HL-60 (cell line): ENCODE measurements at regions not wholly inside any gene's neighbourhood (a gene's known extent, or its start where the extent isn't known, plus 50 kb on each side); places are given as distances from the start of the nearest gene placed in this dataset.

Experiments used
- DNase-seq, 2 experiments: peaks; one replicate each; pipeline ENCODE4 v3.0.0-alpha.2; 2010 to 2020; ENCODE audit warnings: low read depth in 1 of 2, low spot score in 1 of 2
- H3K27ac ChIP-seq: fragments of 250-450 bp; sonication (Bioruptor Pico); replicated peaks from 2 replicates; pipeline ENCODE4 v1.5.1; 2020; ENCODE audit warnings: mild to moderate bottlenecking, moderate library complexity
- H3K27me3 ChIP-seq: fragments of 250-450 bp; sonication (Bioruptor Pico); 2 replicates; pipeline ENCODE4 v1.5.1; 2021; ENCODE audit warnings: mild to moderate bottlenecking, moderate library complexity; ENCODE audit not compliant: insufficient read depth, poor library complexity, severe bottlenecking
- H3K4me3 ChIP-seq: replicated peaks from 2 replicates; pipeline ENCODE4 v1.5.1; 2011; ENCODE audit warnings: mild to moderate bottlenecking, control low read depth, low read length; ENCODE audit not compliant: insufficient read depth
- CTCF ChIP-seq: IDR thresholded peaks from one replicate; pipeline ENCODE4 v1.5.1; 2011; ENCODE audit warnings: low read length, control low read depth, inconsistent platforms; ENCODE audit not compliant: insufficient read depth
- GABPA ChIP-seq: IDR thresholded peaks from 2 replicates; pipeline ENCODE4 v1.6.1; 2012; ENCODE audit warnings: low read depth
- POLR2AphosphoS5 ChIP-seq: IDR thresholded peaks from 2 replicates; pipeline ENCODE4 v1.6.1; 2012; ENCODE audit warnings: low read depth
- REST ChIP-seq: IDR thresholded peaks from 2 replicates; pipeline ENCODE4 v1.6.1; 2012; ENCODE audit warnings: low read depth; ENCODE audit not compliant: insufficient replicate concordance
- SPI1 ChIP-seq: IDR thresholded peaks from 2 replicates; pipeline ENCODE4 v1.6.1; 2012; ENCODE audit warnings: low read depth, mild to moderate bottlenecking, borderline replicate concordance

GRCh38 chr2:101608408-101609310 is 88.8 kb upstream of the MAP4K4 start:
- TF ChIP-seq SPI1: no peak
- TF ChIP-seq POLR2AphosphoS5: no peak
- TF ChIP-seq REST: no peak
- TF ChIP-seq CTCF: no peak
- TF ChIP-seq GABPA: no peak
- no peak for DNase-seq
- H3K27ac ChIP-seq: no peak overlapping the region
- no peak overlapping the region for H3K4me3 ChIP-seq
- no peaks in the 10 kb centered on the region for H3K27me3 ChIP-seq

- Histone ChIP-seq H3K27ac (no peak overlapping the region), H3K4me3 (no peak overlapping the region), H3K27me3 (no peaks in the 10 kb centered on the region)
- no peak for TF ChIP-seq CTCF
- no peak for TF ChIP-seq POLR2AphosphoS5
- TF ChIP-seq GABPA: no peak
- TF ChIP-seq REST: no peak
- no peak for TF ChIP-seq SPI1
- DNase-seq: no peak
Observed at GRCh38 chr2:101597347-101597944, 100.1 kb upstream of the MAP4K4 start.

- TF ChIP-seq POLR2AphosphoS5 (no peak), SPI1 (no peak), CTCF (no peak), REST (no peak), GABPA (no peak)
- Histone ChIP-seq H3K27me3 (no peaks in the 10 kb centered on the region), H3K27ac (no peak overlapping the region), H3K4me3 (no peak overlapping the region)
- no peak for DNase-seq
Observed at GRCh38 chr2:101596333-101596732, 101.2 kb upstream of the MAP4K4 start.
